Hypothalamus (tissue), 51 donors: ENCODE measurements at regions not wholly inside any gene's neighbourhood (a gene's known extent, or its start where the extent isn't known, plus 50 kb on each side); places are given as distances from the start of the nearest gene placed in this dataset.

Source experiments
- DNase-seq, 51 donors: peaks; one replicate each; lab custom pipeline; 2025; lab: John Stamatoyannopoulos, UW

DNA sequence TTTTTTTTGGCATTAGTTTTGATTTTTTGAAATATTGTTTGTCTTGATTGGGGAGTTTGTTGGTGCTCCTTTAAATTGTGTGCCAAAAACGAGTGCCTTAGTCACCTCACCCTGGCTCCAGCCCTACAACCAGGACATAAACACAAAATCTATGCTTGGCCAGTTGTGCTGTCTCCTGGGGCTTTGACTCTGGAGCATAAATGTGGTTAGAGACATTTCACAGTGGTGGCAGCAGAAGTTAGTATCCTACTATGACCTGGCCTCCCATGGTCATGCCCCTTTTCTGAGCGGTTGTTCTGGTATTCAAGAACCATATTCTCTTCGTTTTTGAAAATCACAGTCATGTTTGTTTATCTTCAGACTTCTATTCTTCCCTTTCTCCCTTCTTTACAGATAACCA is 70.7 kb upstream of the PSMA6 start:
- DNase-seq, result no peak

DNA sequence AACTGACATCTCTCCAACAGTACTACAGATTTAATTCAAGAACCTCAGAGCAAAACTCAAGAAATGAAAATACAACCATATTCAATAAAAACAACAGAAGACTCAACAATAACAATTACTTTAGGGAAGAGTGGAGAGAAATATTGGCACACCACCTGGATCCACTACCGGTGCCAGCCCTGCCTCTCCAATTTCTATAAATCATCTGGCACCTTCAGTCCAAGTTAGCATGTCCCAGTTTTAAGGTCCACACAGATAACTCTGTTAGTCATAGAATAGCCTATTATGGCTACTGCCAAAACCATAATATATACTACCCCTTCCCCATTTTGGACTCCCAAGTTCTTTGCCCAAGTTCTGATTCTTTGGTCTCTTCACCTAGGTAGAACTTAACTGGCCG is 69.9 kb upstream of the PSMA6 start:
- no peak for DNase-seq

DNA sequence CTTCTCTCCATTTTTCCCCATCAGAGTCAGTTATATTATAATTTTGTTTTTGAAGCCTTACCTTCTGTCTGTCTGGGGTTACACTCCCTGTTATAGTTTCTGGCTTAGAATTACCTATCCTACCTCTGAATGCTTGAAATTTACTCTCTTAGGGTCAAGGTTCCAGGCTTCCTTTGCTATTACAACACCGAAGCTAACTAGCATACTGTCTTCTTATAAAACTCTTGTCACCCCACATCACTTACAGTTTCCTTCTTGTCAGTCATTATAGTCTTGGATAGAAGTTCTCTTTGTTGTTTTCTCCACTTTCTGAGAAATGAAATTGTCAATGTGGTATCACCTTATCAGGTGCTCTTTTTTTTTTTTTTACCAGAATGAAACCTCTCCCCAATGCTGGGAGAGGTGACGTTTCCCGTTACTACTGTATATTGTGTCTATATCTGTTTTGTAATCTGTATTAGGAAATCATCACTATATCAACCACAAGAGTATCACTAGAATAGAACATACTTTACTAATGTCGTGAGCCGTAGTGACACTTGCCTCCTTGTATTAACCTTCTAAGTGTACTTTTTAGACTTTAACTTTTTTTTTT is 69.2 kb upstream of the PSMA6 start:
- DNase-seq, result no peak

DNA sequence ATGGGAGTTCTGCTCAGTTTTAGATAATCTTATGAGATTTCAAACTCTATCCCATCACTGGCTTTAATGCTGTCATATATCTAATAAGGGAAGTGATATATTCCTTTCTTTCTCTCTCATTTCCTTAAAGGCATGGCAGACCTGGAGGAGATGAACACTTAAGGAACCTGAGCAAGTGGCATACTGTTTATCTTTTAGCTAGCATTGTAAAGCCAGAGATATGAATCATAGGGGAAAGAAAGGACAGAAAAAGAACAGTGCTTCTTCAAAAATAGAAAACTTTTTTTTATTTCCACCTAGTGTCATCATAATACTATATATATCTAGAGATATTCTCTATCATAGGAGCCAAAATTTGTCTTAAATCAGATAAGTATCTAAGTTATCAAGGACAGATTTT is 68.3 kb upstream of the PSMA6 start:
- DNase-seq, result no peak

DNA sequence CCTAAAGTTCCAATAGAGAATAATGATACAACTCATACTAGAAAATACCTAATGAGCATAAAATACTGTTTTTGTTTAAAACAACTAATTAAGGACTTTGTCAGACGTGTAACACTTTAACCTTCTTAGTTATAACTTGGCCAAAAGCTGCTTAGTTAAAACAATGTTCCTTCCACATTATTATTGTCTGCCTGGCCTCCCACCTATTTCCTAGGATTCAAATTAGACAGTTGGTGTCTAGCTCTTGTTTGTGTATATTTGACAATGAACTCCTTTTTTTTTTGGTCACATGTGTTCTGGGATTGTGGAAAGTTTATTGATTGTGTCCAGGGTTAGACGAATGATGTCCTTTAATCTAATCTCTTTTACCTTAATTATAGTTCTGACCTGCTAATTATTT is 67.6 kb upstream of the PSMA6 start:
- no peak for DNase-seq

DNA sequence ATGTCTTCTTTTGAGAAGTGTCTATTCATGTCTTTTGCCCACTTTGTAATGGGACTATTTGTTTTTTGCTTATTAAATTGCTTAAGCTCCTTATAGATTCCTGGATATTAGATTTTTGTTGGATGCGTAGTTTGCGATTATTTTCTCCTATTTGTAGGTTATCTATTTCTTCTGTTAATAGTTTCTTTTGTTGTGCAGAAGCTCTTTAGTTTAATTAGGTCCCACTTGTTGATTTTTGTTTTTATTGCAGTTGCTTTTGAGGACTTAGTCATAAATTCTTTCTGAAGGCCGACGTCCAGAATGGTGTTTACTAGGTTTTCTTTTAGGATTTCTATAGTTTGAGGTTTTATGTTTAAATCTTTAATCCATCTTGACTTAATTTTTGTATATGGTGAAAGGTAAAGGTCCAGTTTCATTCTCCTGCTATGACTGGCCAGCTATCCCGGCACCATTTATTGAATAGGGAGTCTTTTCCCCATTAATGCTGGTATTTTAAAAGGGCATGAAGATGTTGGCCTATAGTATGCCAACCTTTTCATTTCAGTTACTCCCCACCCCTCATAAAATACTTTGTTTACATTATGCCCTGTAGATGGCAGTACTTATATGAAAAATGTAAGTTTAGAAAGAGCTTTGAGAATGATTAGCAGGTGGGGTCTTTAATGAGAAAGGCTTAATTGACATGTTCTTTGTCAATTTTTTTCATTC is 62.9 kb upstream of the PSMA6 start:
- no peak for DNase-seq

DNA sequence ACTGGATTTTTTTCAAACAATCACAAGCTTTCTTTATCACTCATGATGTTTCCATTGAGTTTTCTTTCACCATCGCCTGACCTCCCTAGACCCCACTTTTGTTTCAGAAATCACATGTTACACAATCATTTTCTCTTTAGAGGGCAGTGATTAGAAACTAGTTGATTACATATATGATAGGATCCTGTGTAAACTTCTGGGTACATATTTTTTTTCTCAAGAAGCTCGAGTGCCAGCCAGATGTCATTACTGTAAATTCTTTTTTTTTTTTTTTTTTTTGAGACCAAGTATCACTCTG is 62.4 kb upstream of the PSMA6 start:
- DNase-seq, result no peak

DNA sequence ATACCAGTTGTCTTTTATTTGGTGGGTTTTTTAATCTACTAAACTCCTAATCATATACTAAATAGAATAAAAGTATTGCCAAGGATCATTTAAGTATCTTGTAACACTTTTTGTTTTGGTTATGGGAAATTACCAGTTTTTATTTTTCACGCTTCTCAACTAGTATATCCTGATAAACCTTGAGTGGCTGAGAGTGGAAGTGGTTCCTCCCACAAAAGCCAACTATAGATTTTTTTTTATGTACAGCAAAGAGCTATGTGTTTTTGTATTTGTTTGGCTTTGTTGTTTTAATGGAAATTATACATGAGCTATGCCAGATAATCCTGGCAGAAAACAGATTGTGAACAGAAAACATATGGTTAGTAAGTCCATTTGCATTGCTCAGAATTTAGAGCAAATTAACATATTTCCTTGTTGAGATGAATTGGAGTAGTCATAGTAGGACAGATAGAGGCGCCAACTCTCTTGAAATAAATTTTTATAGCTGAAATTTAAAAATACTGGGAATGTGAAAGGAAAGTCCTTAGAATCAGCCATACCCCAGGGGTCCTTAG is 60.9 kb upstream of the PSMA6 start:
- no peak for DNase-seq

DNA sequence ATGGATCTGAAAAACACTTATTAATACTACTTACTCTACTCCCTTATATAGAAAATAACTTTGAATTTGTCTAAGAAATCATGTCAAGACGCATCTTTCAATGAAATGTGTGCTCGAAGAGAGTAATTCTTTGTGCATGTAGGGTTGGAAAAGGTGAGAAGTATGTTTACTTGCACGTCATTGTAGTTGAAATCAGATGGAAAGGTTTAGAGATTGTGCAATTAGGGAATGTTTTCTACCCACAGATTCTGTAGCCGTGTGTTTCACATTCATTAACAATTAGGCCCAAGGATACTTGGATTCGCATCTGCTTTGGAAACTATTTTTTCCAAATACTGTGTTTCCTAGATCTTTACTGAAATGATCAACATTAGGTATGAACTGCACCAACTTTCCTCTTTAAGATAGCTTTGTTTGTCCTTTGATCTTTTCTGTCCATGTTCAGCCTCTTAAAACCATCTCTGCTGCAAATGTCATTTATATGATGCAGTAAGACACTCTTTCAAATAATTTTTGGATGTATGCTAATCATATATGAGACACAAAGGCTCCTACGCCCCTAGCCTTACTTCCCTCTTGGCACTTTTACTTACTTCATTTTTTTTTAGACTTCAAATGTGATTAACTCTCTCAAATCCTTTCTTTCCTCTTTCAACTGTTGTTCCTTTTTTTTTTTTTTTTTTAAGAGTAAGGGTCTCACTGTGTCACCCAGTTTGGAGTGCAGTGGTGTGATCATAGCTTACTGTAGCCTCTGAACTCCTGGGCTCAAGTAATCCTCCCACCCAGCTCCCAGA is 58.0 kb upstream of the PSMA6 start:
- no peak for DNase-seq

DNA sequence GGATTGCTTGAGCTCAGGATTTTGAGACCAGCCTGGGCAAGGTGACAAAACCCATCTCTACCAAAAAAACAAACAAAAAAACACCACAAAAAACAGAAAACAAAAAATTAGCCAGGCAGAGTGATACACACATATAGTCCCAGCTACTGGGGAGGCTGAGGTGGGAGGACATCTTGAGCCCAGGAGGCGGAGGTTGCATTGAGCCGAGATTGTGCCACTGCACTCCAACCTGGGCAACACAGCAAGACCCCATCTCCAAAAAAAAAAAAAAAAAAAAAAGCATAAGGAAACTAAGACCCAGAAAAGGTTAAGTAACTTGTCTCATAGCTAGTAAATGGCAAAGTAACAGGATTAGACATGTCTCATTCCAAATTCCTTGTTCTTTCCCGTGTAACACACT is 56.3 kb upstream of the PSMA6 start:
- DNase-seq, result no peak

DNA sequence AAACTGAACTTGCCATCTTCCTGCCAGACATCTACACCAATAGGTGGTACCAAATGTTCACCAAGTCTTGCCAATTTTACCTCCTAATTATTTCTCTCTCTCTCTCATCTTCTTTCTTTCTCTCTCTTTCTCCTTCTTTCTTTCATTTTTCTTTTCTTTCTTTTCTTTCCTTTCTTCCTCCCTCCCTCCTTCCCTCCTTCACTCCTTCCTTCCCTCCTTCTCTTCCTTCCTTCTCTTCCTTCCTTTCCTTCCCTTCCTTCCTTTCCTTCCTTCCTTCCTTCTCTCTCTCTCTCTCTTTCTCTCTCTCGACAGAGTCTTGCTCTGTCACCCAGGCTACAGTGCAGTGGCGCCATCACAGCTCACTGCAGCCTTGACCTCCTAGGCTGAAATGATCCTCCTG is 55.4 kb upstream of the PSMA6 start:
- DNase-seq, result no peak

DNA sequence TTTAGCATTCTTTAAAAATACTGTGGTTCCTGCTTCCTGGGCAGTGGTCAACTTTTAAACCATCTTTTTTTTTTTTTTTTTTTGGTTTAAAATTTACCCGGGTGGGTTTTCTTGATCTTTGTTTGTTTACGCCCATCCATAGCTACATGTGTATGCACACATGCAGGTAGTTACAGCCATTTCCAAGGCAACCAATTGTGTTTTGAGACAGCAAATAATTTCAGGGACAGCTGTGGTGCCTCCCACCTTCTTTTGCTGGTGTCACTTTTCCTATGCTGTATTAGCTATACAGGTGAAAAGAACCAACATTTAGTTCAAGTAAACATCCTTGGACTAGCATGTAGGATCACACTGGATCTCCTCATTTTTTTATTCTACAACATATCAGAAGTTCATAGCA is 52.0 kb upstream of the PSMA6 start:
- no peak for DNase-seq
